SW480 (cell line): ENCODE measurements at regions not wholly inside any gene's neighbourhood (a gene's known extent, or its start where the extent isn't known, plus 50 kb on each side); places are given as distances from the start of the nearest gene placed in this dataset.
"Not testable (repeated sequence)": the region's sequence is repeated elsewhere in the genome, so short reads cannot be mapped to it uniquely, and the experiment has no call there.

Experiments
- DNase-seq: peaks from one replicate; pipeline ENCODE4 v3.0.0-alpha.2; 2016; ENCODE audit warnings: low spot score

DNA sequence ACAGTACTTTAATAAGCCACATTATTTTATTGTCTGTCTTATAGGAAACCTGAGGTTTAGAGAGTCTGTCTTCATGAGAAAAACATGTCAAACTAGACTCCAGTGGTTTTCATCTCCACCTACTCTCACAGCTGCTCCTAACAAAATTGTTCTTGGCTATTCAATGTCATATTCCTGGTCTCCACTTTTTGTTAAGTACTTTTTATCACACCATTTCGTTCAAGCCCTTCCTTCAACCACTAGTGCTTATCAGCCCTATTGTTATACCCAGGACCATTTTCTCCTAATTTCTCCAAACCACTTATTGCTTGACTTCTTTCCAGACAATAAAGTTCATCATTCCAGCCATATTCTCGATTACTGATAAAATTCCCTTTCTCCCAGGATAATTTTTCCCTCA is 1674.3 kb upstream of the AGA start:
- DNase-seq = no peak

- DNase-seq = no peak
These were observed 1680.8 kb upstream of the AGA start for GRCh38 chr4:179123084-179123483.

DNA sequence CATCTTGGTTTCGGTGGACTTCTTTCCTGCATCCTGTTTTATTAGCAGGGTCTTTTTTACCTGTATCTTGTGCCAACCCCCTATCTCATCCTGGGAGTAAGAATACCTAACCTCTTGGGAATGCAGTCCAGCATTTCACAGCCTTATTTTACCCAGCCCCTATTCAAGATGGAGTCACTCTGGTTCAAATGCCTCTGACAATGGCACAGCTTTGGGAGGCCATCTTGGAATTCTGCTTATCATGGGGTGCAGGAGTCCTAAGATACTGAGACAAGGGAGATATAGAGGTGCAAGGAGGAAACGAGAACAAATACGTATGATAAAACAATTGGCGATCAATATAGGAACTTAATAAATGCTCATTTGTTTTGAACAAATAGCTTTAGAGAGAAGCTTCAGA is 1682.2 kb upstream of the AGA start:
- DNase-seq = no peak

DNA sequence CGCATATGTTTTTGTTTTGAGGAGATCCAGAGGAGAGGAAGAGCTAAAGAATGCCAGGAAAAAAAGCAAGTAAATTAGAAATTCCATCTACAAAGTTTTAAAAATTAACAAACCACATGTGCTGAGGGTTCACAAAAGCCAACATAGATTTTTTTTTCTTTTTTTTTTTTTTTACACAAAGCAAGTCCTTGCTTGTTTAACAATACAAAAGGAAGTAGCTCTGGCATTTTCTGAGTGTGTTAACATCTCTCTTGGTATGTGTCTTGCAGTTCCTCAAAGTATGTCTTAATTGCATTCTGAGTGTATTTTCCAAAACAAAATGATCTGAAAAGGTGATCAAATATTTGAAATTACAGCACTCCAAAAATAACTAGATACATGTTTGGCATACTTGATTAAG is 1682.7 kb upstream of the AGA start:
- DNase-seq = no peak

DNA sequence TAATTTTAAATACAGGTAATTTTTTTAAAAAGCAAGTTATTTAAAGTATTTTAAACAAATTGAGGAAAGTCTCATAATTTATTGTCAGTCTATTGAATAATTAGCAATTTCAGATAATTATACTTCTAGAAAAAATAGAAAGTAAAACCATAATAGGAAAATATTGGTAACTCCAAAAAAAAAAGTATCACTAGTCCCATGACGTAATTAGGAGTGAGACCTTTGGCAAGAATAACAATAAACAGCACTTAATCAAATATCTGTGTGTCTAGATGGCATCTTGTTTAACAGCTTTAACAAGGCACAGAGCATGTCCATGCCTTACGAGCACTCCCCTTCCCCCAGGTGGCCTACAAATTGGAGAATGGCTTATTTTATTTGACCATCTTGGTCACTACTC is 1683.6 kb upstream of the AGA start:
- DNase-seq = no peak

- DNase-seq = no peak
These were observed 1686.1 kb upstream of the AGA start for GRCh38 chr4:179128299-179128698.

DNA sequence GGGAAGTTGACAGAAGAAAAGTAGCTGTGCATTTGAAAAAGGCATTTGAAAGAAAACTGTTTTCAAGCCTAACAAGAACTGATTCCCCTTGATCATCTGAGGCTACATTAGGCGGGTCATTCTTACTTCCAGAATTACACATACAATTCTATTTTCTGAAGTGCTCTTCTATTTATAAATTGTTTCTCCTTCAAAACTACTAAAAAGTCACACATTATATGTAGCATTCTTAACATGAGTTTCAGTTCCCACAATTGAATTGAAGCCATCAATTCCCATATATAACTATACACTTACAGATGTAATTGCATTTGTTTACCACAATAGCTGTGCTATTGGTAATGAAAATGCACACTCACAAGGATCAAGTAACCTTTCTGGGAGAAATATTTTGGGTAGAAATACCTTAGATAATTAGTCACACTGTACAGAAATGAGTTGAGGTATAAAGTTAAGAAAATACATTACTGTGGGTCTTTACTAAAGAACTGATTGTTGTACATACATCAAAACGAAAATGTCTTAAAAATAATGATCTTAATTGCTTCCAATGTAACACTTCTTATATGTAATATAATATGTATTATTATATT is 1688.0 kb upstream of the AGA start:
- no peak for DNase-seq

DNA sequence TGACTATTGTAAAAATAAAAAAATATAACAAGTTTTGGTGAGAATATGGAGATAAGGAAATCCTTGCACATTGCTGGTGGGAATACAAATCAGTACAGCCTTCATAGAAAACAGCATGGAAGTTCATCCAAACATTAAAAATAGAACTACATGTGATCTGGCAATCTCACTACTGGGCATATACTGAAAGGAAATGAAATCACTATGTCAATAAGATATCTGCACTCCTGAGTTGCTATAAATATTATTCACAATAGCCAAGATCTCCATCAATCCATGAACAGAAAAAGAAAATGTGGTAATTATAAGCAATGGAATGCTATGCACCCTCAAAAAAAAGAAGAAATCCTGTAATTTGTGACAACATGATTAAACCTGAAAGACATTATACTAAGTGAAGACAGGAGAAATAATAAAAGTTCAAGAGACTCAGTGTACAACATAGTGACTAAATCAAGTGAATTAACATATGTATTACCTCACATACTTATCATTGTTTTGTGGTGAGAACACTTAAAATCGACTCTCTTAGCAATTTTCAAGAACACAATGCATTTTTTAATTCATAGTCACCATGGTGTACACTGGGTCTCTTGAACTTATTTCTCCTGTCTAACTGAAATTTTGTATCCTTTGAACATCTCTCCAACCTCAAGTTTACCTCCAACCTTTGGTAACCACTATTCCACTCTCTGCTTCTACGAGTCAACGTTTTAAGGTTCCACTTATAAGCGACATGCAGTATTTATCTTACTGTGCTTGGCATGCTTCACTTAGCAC is 1703.7 kb upstream of the AGA start:
- DNase-seq = no peak

- DNase-seq = no peak
These were observed 1709.5 kb upstream of the AGA start for GRCh38 chr4:179151770-179152169.

- DNase-seq = no peak
These were observed 1720.9 kb upstream of the AGA start for GRCh38 chr4:179163147-179163546.

GRCh38 chr4:179164267-179164999 is 1722.2 kb upstream of the AGA start:
- DNase-seq = no peak

GRCh38 chr4:179165000-179165738 is 1722.9 kb upstream of the AGA start:
- DNase-seq = no peak

DNA sequence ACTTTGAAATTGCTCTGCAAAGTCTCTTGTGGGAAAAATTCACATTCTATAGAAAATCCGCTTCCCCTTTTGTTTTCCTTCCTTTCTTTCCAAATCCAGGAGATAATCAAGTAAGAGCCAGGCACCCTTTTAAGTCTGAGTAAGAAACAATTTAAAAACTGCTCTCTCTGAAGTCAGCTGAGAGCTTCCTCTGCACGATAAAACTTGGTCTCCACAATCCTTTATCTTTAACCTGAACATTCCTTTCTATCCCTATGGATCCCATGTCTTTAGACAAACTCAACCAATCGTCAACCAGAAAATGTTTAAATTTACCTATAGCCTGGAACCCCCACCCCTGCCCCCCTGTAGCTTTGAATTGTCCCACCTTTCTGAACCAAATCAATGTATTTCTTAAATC is 1723.6 kb upstream of the AGA start:
- DNase-seq = no peak

DNA sequence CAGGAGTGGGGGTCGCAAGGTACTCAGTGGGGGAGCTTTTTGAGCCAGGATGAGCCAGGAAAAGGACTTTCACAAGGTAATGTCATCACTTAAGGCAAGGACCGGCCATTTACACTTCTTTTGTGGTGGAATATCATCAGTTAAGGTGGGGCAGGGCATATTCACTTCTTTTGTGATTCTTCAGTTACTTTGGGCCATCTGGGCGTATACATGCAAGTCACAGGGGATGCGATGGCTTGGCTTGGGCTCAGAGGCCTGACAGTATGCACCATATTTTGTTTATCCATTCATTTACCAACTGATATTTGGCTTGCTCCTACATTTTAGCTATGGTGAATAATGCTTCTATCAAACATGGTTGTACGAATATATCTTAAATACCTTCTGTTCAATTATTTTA is 1728.1 kb upstream of the AGA start:
- DNase-seq = not testable (repeated sequence)

- no peak for DNase-seq
These were observed 1740.5 kb upstream of the AGA start for GRCh38 chr4:179182741-179183140.

DNA sequence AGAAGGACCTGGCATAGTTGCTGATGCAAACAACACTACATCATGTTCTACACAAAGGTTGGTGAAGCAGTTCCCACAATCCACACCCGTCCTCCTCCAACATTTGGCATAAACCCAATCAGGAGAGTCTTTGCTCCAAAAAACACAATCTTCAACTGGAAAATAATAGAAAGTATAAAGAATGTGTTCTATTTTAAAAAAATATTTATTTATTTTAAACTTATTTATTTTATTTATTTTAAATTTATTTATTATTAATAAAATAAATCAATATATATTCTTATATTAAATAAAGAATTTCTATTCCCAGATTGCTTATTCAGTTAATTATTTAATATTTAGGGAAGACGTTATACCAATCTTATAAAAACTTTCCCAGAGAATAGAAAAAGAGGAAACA is 1753.7 kb upstream of the AGA start:
- DNase-seq = no peak

- no peak for DNase-seq
These were observed 1754.3 kb upstream of the AGA start for GRCh38 chr4:179196511-179196910.

- DNase-seq = no peak
These were observed 1758.4 kb upstream of the AGA start for GRCh38 chr4:179200681-179201080.

GRCh38 chr4:179225594-179225993 is 1783.4 kb upstream of the AGA start:
- no peak for DNase-seq

GRCh38 chr4:179248821-179249220 is 1806.6 kb upstream of the AGA start:
- DNase-seq = no peak

GRCh38 chr4:179268791-179269190 is 1826.6 kb upstream of the AGA start:
- DNase-seq = no peak

- DNase-seq = no peak
These were observed 1830.0 kb upstream of the AGA start for GRCh38 chr4:179272282-179272681.

DNA sequence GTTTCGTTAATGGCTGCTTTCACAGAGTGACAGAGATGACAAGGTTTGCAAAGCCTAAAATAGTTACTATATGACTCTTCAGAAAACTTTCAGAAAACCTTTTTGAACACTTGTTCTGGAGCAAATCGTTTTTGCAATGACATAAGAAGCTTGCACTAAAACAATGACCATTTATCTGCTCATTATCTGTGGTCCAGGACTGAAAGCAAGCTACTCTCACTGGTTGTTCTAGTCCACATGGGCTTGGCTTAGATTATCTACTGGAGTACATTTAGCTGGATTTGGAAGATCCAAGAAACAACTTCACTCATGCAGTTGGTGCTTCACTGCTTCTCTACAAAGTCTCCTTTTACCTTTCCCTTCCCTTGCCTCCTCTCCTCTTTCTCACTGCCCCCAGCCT is 1836.4 kb upstream of the AGA start:
- DNase-seq = no peak
